HG02759 (cell line): ENCODE measurements at regions not wholly inside any gene's neighbourhood (a gene's known extent, or its start where the extent isn't known, plus 50 kb on each side); places are given as distances from the start of the nearest gene placed in this dataset.

ENCODE experiments used
- ATAC-seq: cut with Tn5 transposase; IDR thresholded peaks from one replicate; pipeline ENCODE4 v1.9.1; 2021; ENCODE audit warnings: mild to moderate bottlenecking, moderate library complexity; ENCODE audit not compliant: unreplicated experiment

- ATAC-seq, result no peak
Observed at GRCh38 chr17:15893658-15894024, 51.3 kb upstream of the ADORA2B start.

GRCh38 chr17:15894258-15894657 is 50.7 kb upstream of the ADORA2B start:
- no peak for ATAC-seq

- ATAC-seq, result no peak
Observed at GRCh38 chr17:15894913-15895658, 49.8 kb upstream of the ADORA2B start.
